SIG-M5 treated with dmso at 0.1 percent for 504 hours (cell line): ENCODE measurements at regions not wholly inside any gene's neighbourhood (a gene's known extent, or its start where the extent isn't known, plus 50 kb on each side); places are given as distances from the start of the nearest gene placed in this dataset.

Source experiments
- DNase-seq: peaks from one replicate; lab custom pipeline; 2025; ENCODE audit not compliant: unreplicated experiment; lab: John Stamatoyannopoulos, UW

- DNase-seq, result no peak
These were observed 472.9 kb upstream of the PCDH15 start for GRCh38 chr10:55273946-55274345.

GRCh38 chr10:55272886-55273285 lies 471.9 kb upstream of the PCDH15 start:
- DNase-seq, result no peak

GRCh38 chr10:55266797-55267196 lies 465.8 kb upstream of the PCDH15 start:
- no peak for DNase-seq

- DNase-seq, result no peak
These were observed 462.3 kb upstream of the PCDH15 start for GRCh38 chr10:55263327-55263726.

- no peak for DNase-seq
These were observed 441.5 kb upstream of the PCDH15 start for GRCh38 chr10:55242544-55242943.

- DNase-seq, result no peak
These were observed 436.4 kb upstream of the PCDH15 start for GRCh38 chr10:55237462-55237861.

GRCh38 chr10:55233505-55233904 lies 432.5 kb upstream of the PCDH15 start:
- DNase-seq, result no peak

GRCh38 chr10:55233090-55233489 lies 432.1 kb upstream of the PCDH15 start:
- DNase-seq, result no peak

GRCh38 chr10:55232553-55232952 lies 431.5 kb upstream of the PCDH15 start:
- no peak for DNase-seq

- no peak for DNase-seq
These were observed 426.9 kb upstream of the PCDH15 start for GRCh38 chr10:55227967-55228366.

- no peak for DNase-seq
These were observed 423.2 kb upstream of the PCDH15 start for GRCh38 chr10:55224007-55224781.

- DNase-seq, result no peak
These were observed 422.3 kb upstream of the PCDH15 start for GRCh38 chr10:55223352-55223751.

GRCh38 chr10:55220975-55221374 lies 419.9 kb upstream of the PCDH15 start:
- no peak for DNase-seq

GRCh38 chr10:55215699-55216098 lies 414.7 kb upstream of the PCDH15 start:
- no peak for DNase-seq

- no peak for DNase-seq
These were observed 413.6 kb upstream of the PCDH15 start for GRCh38 chr10:55214608-55215007.

GRCh38 chr10:55212051-55212450 lies 411.0 kb upstream of the PCDH15 start:
- no peak for DNase-seq

GRCh38 chr10:55203874-55204273 lies 402.8 kb upstream of the PCDH15 start:
- DNase-seq, result no peak

GRCh38 chr10:55203319-55203718 lies 402.3 kb upstream of the PCDH15 start:
- DNase-seq, result peak; percentile 26

- DNase-seq, result no peak
These were observed 399.0 kb upstream of the PCDH15 start for GRCh38 chr10:55200020-55200419.

GRCh38 chr10:55191236-55191860 lies 390.3 kb upstream of the PCDH15 start:
- DNase-seq, result no peak

GRCh38 chr10:55183993-55184392 lies 383.0 kb upstream of the PCDH15 start:
- DNase-seq, result peak; percentile 83

- DNase-seq, result no peak
These were observed 379.3 kb upstream of the PCDH15 start for GRCh38 chr10:55180357-55180756.

GRCh38 chr10:55174419-55174818 lies 373.4 kb upstream of the PCDH15 start:
- DNase-seq, result no peak
